HG02884 (cell line): ENCODE measurements at regions not wholly inside any gene's neighbourhood (a gene's known extent, or its start where the extent isn't known, plus 50 kb on each side); places are given as distances from the start of the nearest gene placed in this dataset.
"Not testable (repeated sequence)": the region's sequence is repeated elsewhere in the genome, so short reads cannot be mapped to it uniquely, and the experiment has no call there.

Experiments used
- ATAC-seq: cut with Tn5 transposase; IDR thresholded peaks from one replicate; pipeline ENCODE4 v1.9.1; 2021; ENCODE audit warnings: mild to moderate bottlenecking, moderate library complexity; ENCODE audit not compliant: unreplicated experiment

GRCh38 chr9:28073270-28073669, 500.0 kb upstream of the C9orf72 start:
- no peak for ATAC-seq

GRCh38 chr9:28079677-28080076, 506.4 kb upstream of the C9orf72 start:
- ATAC-seq, result no peak

- ATAC-seq, result no peak
These were observed 509.4 kb upstream of the C9orf72 start for GRCh38 chr9:28082671-28083070.

- ATAC-seq, result no peak
These were observed 513.6 kb upstream of the C9orf72 start for GRCh38 chr9:28086881-28087280.

GRCh38 chr9:28092981-28093936, 520.0 kb upstream of the C9orf72 start:
- ATAC-seq, result no peak

- ATAC-seq, result no peak
These were observed 528.2 kb upstream of the C9orf72 start for GRCh38 chr9:28101509-28101908.

GRCh38 chr9:28105001-28105400, 531.7 kb upstream of the C9orf72 start:
- no peak for ATAC-seq

GRCh38 chr9:28120184-28120583, 546.9 kb upstream of the C9orf72 start:
- no peak for ATAC-seq

GRCh38 chr9:28120626-28121025, 547.3 kb upstream of the C9orf72 start:
- ATAC-seq, result no peak

- ATAC-seq, result no peak
These were observed 548.1 kb upstream of the C9orf72 start for GRCh38 chr9:28121366-28121765.

- ATAC-seq, result no peak
These were observed 551.6 kb upstream of the C9orf72 start for GRCh38 chr9:28124917-28125316.

- no peak for ATAC-seq
These were observed 553.8 kb upstream of the C9orf72 start for GRCh38 chr9:28127101-28127500.

- ATAC-seq, result no peak
These were observed 561.2 kb upstream of the C9orf72 start for GRCh38 chr9:28134446-28134976.

- ATAC-seq, result no peak
These were observed 562.3 kb upstream of the C9orf72 start for GRCh38 chr9:28135549-28135948.

- no peak for ATAC-seq
These were observed 562.8 kb upstream of the C9orf72 start for GRCh38 chr9:28136113-28136512.

- not testable (repeated sequence) for ATAC-seq
These were observed 574.1 kb upstream of the C9orf72 start for GRCh38 chr9:28147430-28147829.

- ATAC-seq, result not testable (repeated sequence)
These were observed 574.8 kb upstream of the C9orf72 start for GRCh38 chr9:28147923-28148597.

- ATAC-seq, result not testable (repeated sequence)
These were observed 576.2 kb upstream of the C9orf72 start for GRCh38 chr9:28149361-28150050.

GRCh38 chr9:28155067-28155466, 581.8 kb upstream of the C9orf72 start:
- no peak for ATAC-seq

GRCh38 chr9:28155671-28156070, 582.4 kb upstream of the C9orf72 start:
- ATAC-seq, result no peak

GRCh38 chr9:28158451-28158850, 585.2 kb upstream of the C9orf72 start:
- ATAC-seq, result no peak
